ENCODE measurements at regions not wholly inside any gene's neighbourhood (a gene's known extent, or its start where the extent isn't known, plus 50 kb on each side); places are given as distances from the start of the nearest gene placed in this dataset.

- no peak for DNase-seq (ENCODE audit: insufficient read length, low spot score)
- FAIRE-seq: no peak
These were observed 243.9 kb downstream of the DIO2 start for GRCh38 chr14:79967453-79967852.

- DNase-seq (ENCODE audit: insufficient read length, low spot score): no peak
- no peak for FAIRE-seq
These were observed 244.3 kb downstream of the DIO2 start for GRCh38 chr14:79967001-79967400.

- DNase-seq (ENCODE audit: insufficient read length, low spot score) (no peak), FAIRE-seq (no peak)
These were observed 245.4 kb downstream of the DIO2 start for GRCh38 chr14:79965896-79966295.

- no peak for FAIRE-seq
- DNase-seq (ENCODE audit: insufficient read length, low spot score): no peak
These were observed 250.1 kb downstream of the DIO2 start for GRCh38 chr14:79961197-79961596.

GRCh38 chr14:79960288-79960687 is 251.0 kb downstream of the DIO2 start:
- FAIRE-seq: no peak
- DNase-seq (ENCODE audit: insufficient read length, low spot score): no peak

GRCh38 chr14:79951572-79951971 is 259.7 kb downstream of the DIO2 start:
- DNase-seq (ENCODE audit: insufficient read length, low spot score) (no peak), FAIRE-seq (no peak)

- no peak for DNase-seq (ENCODE audit: insufficient read length, low spot score)
These were observed 261.4 kb downstream of the DIO2 start for GRCh38 chr14:79949906-79950305.

GRCh38 chr14:79947440-79948054 is 263.8 kb downstream of the DIO2 start:
- DNase-seq (ENCODE audit: insufficient read length, low spot score) (no peak), FAIRE-seq (no peak)

More at GRCh38 chr14:79949906-79950305, 261.4 kb downstream of the DIO2 start:
- no peak for FAIRE-seq

GRCh38 chr14:79939235-79939634 is 272.1 kb downstream of the DIO2 start:
- FAIRE-seq: no peak
- DNase-seq (ENCODE audit: insufficient read length, low spot score): no peak

- DNase-seq (ENCODE audit: insufficient read length, low spot score) (no peak), FAIRE-seq (no peak)
These were observed 273.1 kb downstream of the DIO2 start for GRCh38 chr14:79938185-79938584.

- FAIRE-seq (no peak), DNase-seq (ENCODE audit: insufficient read length, low spot score) (no peak)
These were observed 273.9 kb downstream of the DIO2 start for GRCh38 chr14:79937433-79937832.

GRCh38 chr14:79924551-79924950 is 286.8 kb downstream of the DIO2 start:
- no peak for FAIRE-seq
- DNase-seq (ENCODE audit: insufficient read length, low spot score): no peak

- no peak for FAIRE-seq
- DNase-seq (ENCODE audit: insufficient read length, low spot score): no peak
These were observed 291.1 kb downstream of the DIO2 start for GRCh38 chr14:79920180-79920692.
